ENCODE measurements at regions not wholly inside any gene's neighbourhood (a gene's known extent, or its start where the extent isn't known, plus 50 kb on each side); places are given as distances from the start of the nearest gene placed in this dataset.

- Histone ChIP-seq H3K27me3 (ENCODE audit: control insufficient read depth in 3 of 3, insufficient read depth in 3 of 3, low read length in 2 of 3) (no peaks in the 10 kb centered on the region), H3K9me3 (ENCODE audit: control insufficient read depth in 4 of 4, insufficient read depth in 3 of 4, low read length in 3 of 4) (peaks cover 0 to 7% (median 0%) of the 10 kb centered on the region in 4 donors), H3K27ac (ENCODE audit: low read depth in 1 of 2, low read length in 1 of 2) (no peak overlapping the region), H3K4me3 (no peak overlapping the region), H3K36me3 (ENCODE audit: control insufficient read depth in 4 of 4, insufficient read depth in 4 of 4, low read length in 4 of 4) (no peaks in the 10 kb centered on the region), H3K9ac (ENCODE audit: insufficient read depth in 1 of 2, low read length in 2 of 2) (no peak overlapping the region), H3K4me1 (ENCODE audit: control insufficient read depth in 5 of 5, insufficient read depth in 5 of 5, low read length in 5 of 5) (peaks cover 0 to 4% (median 0%) of the 10 kb centered on the region in 5 donors)
- no peak for DNase-seq
- ATAC-seq (ENCODE audit: insufficient read depth, low FRiP score), result no peak
- no peak for TF ChIP-seq CTCF (IDR thresholded peaks at IDR 0.05; ENCODE audit: control extremely low read depth, extremely low read depth)
- WGBS, 2 donors, result 89 to 95% methylated on average over 5 of the region's 5 CpGs
Observed at GRCh38 chr5:44640945-44641456, 167.7 kb upstream of the MRPS30 start.

GRCh38 chr5:44637916-44638869 is 170.6 kb upstream of the MRPS30 start:
- WGBS, 2 donors, result 78 to 82% methylated on average over 12 of the region's 12 CpGs
- Histone ChIP-seq H3K27ac (ENCODE audit: low read depth in 1 of 2, low read length in 1 of 2) (no peak overlapping the region), H3K36me3 (ENCODE audit: control insufficient read depth in 4 of 4, insufficient read depth in 4 of 4, low read length in 4 of 4) (no peaks in the 10 kb centered on the region), H3K4me1 (ENCODE audit: control insufficient read depth in 5 of 5, insufficient read depth in 5 of 5, low read length in 5 of 5) (no peaks in the 10 kb centered on the region), H3K4me3 (no peak overlapping the region), H3K9ac (ENCODE audit: insufficient read depth in 1 of 2, low read length in 2 of 2) (no peak overlapping the region), H3K9me3 (ENCODE audit: control insufficient read depth in 4 of 4, insufficient read depth in 3 of 4, low read length in 3 of 4) (peaks cover 0 to 7% (median 0%) of the 10 kb centered on the region in 4 donors), H3K27me3 (ENCODE audit: control insufficient read depth in 3 of 3, insufficient read depth in 3 of 3, low read length in 2 of 3) (no peaks in the 10 kb centered on the region)
- TF ChIP-seq CTCF (IDR thresholded peaks at IDR 0.05; ENCODE audit: control extremely low read depth, extremely low read depth), result no peak
- ATAC-seq (ENCODE audit: insufficient read depth, low FRiP score) (no peak), DNase-seq (no peak)

DNA sequence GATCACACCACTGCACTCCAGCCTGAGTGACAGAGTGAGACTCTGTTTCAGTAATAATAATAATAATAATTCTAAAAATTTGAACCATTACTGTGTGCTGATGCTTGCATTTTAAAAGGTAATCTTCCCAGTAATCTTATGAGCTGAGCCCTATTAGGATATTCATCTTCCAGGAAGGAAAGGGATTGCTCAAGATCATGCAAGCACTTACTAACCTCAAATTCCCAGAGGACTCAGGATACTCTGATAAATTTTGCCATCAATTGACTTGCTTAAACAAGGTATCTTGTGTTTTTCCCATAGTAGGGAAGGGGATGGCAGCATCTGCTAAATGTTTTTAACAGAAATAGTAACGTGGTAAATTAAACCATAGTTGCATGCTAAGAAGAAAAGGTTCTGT is 176.4 kb upstream of the MRPS30 start:
- H3K27me3 ChIP-seq (ENCODE audit: control insufficient read depth in 3 of 3, insufficient read depth in 3 of 3, low read length in 2 of 3), result no peaks in the 10 kb centered on the region

More for the DNA sequence above, 176.4 kb upstream of the MRPS30 start:
- H3K36me3 ChIP-seq (ENCODE audit: control insufficient read depth in 4 of 4, insufficient read depth in 4 of 4, low read length in 4 of 4), result no peaks in the 10 kb centered on the region
- H3K9me3 ChIP-seq (ENCODE audit: control insufficient read depth in 4 of 4, insufficient read depth in 3 of 4, low read length in 3 of 4), result no peaks in the 10 kb centered on the region
- no peak for ATAC-seq (ENCODE audit: insufficient read depth, low FRiP score)
- 85% methylated on average over 1 of the region's 1 CpG for WGBS, 2 donors
- H3K4me3 ChIP-seq, result no peak overlapping the region
- H3K27ac ChIP-seq (ENCODE audit: low read depth in 1 of 2, low read length in 1 of 2), result no peak overlapping the region
- no peaks in the 10 kb centered on the region for H3K4me1 ChIP-seq (ENCODE audit: control insufficient read depth in 5 of 5, insufficient read depth in 5 of 5, low read length in 5 of 5)
- DNase-seq, result no peak
- no peak for TF ChIP-seq CTCF (IDR thresholded peaks at IDR 0.05; ENCODE audit: control extremely low read depth, extremely low read depth)
- no peak overlapping the region for H3K9ac ChIP-seq (ENCODE audit: insufficient read depth in 1 of 2, low read length in 2 of 2)
